T-helper 2 cell (primary cell): ENCODE measurements at regions not wholly inside any gene's neighbourhood (a gene's known extent, or its start where the extent isn't known, plus 50 kb on each side); places are given as distances from the start of the nearest gene placed in this dataset.

Experiments
- DNase-seq, 5 experiments: peaks; one replicate each; pipeline versions ENCODE4 v3.0.0 to v3.0.0-alpha.2; 2012 to 2022

- DNase-seq, result no peak
These were observed 91.7 kb downstream of the DACT2 start for GRCh38 chr6:168227840-168228239.

GRCh38 chr6:168226902-168227318 lies 92.7 kb downstream of the DACT2 start:
- DNase-seq, result no peak

GRCh38 chr6:168226061-168226752 lies 93.4 kb downstream of the DACT2 start:
- DNase-seq, result no peak

- DNase-seq, result no peak
These were observed 94.1 kb downstream of the DACT2 start for GRCh38 chr6:168225471-168225911.

- no peak for DNase-seq
These were observed 95.8 kb downstream of the DACT2 start for GRCh38 chr6:168223755-168224154.

- DNase-seq, result no peak
These were observed 96.4 kb downstream of the DACT2 start for GRCh38 chr6:168223150-168223549.

- DNase-seq, result no peak
These were observed 97.2 kb downstream of the DACT2 start for GRCh38 chr6:168222115-168223043.

- DNase-seq, result no peak
These were observed 98.0 kb downstream of the DACT2 start for GRCh38 chr6:168221497-168222079.

GRCh38 chr6:168221000-168221399 lies 98.6 kb downstream of the DACT2 start:
- DNase-seq, result peak in 1 of 5 experiments; percentile 41

GRCh38 chr6:168219804-168220203 lies 99.8 kb downstream of the DACT2 start:
- no peak for DNase-seq

- DNase-seq, result no peak
These were observed 100.6 kb downstream of the DACT2 start for GRCh38 chr6:168218785-168219566.

- DNase-seq, result no peak
These were observed 101.6 kb downstream of the DACT2 start for GRCh38 chr6:168217880-168218537.

GRCh38 chr6:168217216-168217879 lies 102.2 kb downstream of the DACT2 start:
- DNase-seq, result no peak

- no peak for DNase-seq
These were observed 102.8 kb downstream of the DACT2 start for GRCh38 chr6:168216751-168217191.

GRCh38 chr6:168216117-168216516 lies 103.5 kb downstream of the DACT2 start:
- DNase-seq, result no peak

GRCh38 chr6:168215121-168215808 lies 104.3 kb downstream of the DACT2 start:
- no peak for DNase-seq

GRCh38 chr6:168214586-168215104 lies 104.9 kb downstream of the DACT2 start:
- DNase-seq, result no peak

GRCh38 chr6:168213121-168213524 lies 106.5 kb downstream of the DACT2 start:
- DNase-seq, result no peak

- DNase-seq, result no peak
These were observed 107.2 kb downstream of the DACT2 start for GRCh38 chr6:168212362-168212761.

- DNase-seq, result no peak
These were observed 107.9 kb downstream of the DACT2 start for GRCh38 chr6:168211681-168212080.
